ENCODE measurements at regions not wholly inside any gene's neighbourhood (a gene's known extent, or its start where the extent isn't known, plus 50 kb on each side); places are given as distances from the start of the nearest gene placed in this dataset.

GRCh38 chr18:59751186-59751585 lies 54.0 kb upstream of the CCBE1 start:
- DNase-seq, result no peak

- no peak for DNase-seq
Observed at GRCh38 chr18:59748628-59749360, 51.6 kb upstream of the CCBE1 start.

Measured in CD4-positive, alpha-beta T cell treated with Interleukin-12 subunit alpha and Interleukin-12 subunit beta, for 1 hour (primary cell).